ENCODE measurements at regions not wholly inside any gene's neighbourhood (a gene's known extent, or its start where the extent isn't known, plus 50 kb on each side); places are given as distances from the start of the nearest gene placed in this dataset.

GRCh38 chr5:155629597-155629996 lies 616.0 kb downstream of the KIF4B start:
- H3K4me1 ChIP-seq, result no peaks in the 10 kb centered on the region
- no peak overlapping the region for H3K27ac ChIP-seq
- intact Hi-C loops (cut with DNase I), result loop anchor here in 1 of 2 donors (10.0 kb wide), 1 partner anchor 1195 kb away; no protein-coding TSS in a partner anchor
- ATAC-seq (no peak), DNase-seq (no peak)
- 89 to 95% (median 92%) methylated on average over 1 of the region's 1 CpG for WGBS, 3 donors
- H3K9me3 ChIP-seq, result no peaks in the 10 kb centered on the region
- no peak overlapping the region for H3K4me3 ChIP-seq
- H3K27me3 ChIP-seq (ENCODE audit: insufficient read depth in 3 of 3, low read length in 2 of 3), result no peaks in the 10 kb centered on the region
- H3K36me3 ChIP-seq (ENCODE audit: insufficient read depth in 1 of 2, low read depth in 1 of 2), result no peaks in the 10 kb centered on the region
- TF ChIP-seq, protein P1, sequence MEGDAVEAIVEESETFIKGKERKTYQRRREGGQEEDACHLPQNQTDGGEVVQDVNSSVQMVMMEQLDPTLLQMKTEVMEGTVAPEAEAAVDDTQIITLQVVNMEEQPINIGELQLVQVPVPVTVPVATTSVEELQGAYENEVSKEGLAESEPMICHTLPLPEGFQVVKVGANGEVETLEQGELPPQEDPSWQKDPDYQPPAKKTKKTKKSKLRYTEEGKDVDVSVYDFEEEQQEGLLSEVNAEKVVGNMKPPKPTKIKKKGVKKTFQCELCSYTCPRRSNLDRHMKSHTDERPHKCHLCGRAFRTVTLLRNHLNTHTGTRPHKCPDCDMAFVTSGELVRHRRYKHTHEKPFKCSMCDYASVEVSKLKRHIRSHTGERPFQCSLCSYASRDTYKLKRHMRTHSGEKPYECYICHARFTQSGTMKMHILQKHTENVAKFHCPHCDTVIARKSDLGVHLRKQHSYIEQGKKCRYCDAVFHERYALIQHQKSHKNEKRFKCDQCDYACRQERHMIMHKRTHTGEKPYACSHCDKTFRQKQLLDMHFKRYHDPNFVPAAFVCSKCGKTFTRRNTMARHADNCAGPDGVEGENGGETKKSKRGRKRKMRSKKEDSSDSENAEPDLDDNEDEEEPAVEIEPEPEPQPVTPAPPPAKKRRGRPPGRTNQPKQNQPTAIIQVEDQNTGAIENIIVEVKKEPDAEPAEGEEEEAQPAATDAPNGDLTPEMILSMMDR (IDR thresholded peaks at IDR 0.05), result no peak

DNA sequence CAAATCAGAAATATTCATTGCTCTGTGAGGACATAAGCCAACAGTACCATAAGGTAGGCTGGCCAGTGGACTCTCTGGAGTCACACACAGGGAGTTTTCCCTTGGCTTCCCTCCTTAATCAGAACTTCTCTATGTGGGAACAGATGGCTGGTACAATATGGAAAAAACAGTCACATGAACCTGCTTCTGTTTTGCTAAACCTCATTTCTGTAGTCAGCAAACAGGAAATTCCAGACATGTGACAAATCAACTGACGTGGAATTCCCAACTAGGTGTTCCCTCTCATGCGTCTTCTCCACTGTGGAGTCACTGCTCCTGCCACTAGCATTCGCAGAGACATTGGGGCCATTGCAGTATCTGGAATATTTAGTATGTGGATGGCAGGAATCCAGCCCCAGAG lies 617.6 kb downstream of the KIF4B start:
- no peak overlapping the region for H3K4me3 ChIP-seq
- H3K27ac ChIP-seq, result no peak overlapping the region
- intact Hi-C loops (cut with DNase I), result no loop called here
- no peaks in the 10 kb centered on the region for H3K9me3 ChIP-seq
- no peaks in the 10 kb centered on the region for H3K36me3 ChIP-seq (ENCODE audit: insufficient read depth in 1 of 2, low read depth in 1 of 2)
- no peaks in the 10 kb centered on the region for H3K27me3 ChIP-seq (ENCODE audit: insufficient read depth in 3 of 3, low read length in 2 of 3)
- ATAC-seq (peak in 1 of 4 donors; percentile 11), DNase-seq (no peak)
- 57 to 68% (median 59%) methylated on average over 3 of the region's 3 CpGs for WGBS, 3 donors
- TF ChIP-seq, protein P1 (IDR thresholded peaks at IDR 0.05), result no peak
- no peaks in the 10 kb centered on the region for H3K4me1 ChIP-seq

DNA sequence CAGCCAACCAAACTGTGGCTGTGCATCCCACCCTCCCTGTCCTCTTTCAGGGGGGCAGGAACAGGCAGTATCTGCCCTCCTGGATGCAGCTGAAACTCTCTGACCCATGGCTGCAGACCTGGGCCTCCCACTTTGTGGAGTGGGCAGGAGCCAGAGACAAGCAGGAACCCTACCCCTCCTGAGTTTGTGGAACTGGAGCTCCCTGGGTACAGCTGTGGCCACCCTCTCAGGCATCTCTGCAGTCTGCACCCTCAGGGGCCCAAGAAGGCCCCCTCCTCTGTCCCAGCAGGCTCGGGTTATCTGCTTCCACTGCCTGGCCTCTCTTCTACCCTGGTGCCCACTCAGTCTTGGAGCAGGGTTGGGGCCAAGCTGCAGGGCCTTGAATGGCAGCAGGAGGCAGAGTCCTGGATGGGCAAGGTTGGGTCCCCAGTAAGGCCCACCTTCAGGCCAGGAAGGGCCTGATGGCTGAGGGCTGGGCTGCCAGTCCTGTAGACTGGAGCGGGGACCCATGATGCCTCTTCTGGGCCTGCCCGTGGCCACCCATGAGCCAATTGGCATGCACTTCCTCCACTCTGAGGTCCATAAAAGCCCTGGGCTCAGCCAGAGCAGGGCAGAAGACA lies 619.9 kb downstream of the KIF4B start:
- H3K4me1 ChIP-seq, result no peaks in the 10 kb centered on the region
- WGBS, 3 donors, result 72 to 91% (median 88%) methylated on average over 3 of the region's 3 CpGs
- H3K4me3 ChIP-seq, result no peak overlapping the region
- no peak for ATAC-seq
- no peaks in the 10 kb centered on the region for H3K36me3 ChIP-seq (ENCODE audit: insufficient read depth in 1 of 2, low read depth in 1 of 2)
- no peaks in the 10 kb centered on the region for H3K27me3 ChIP-seq (ENCODE audit: insufficient read depth in 3 of 3, low read length in 2 of 3)
- H3K9me3 ChIP-seq, result no peaks in the 10 kb centered on the region
- TF ChIP-seq, protein P1 (IDR thresholded peaks at IDR 0.05), result no peak
- no peak for DNase-seq
- H3K27ac ChIP-seq, result no peak overlapping the region
- intact Hi-C loops (cut with DNase I), result no loop called here

DNA sequence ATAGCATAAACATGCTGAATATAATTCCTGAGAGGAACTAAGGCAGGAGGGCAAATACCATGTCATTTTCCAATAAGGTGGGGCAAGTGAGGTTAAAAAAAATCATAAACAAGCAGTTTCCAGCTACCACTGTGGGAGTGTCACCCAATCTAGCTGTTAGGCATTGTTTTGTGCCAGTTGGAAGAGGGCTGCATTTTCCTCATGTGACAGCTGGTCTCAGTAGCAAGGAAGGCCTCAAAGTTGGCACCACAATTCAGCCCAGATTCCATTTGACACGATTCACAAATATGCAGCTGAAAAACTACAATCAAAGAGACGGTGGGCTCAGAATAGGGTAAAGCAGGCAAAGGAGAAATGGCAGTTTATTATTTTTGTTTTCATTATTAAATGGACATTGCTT lies 636.1 kb downstream of the KIF4B start:
- Histone ChIP-seq H3K9me3 (no peaks in the 10 kb centered on the region), H3K4me1 (peaks cover 5% of the 10 kb centered on the region), H3K4me3 (no peak overlapping the region), H3K27me3 (ENCODE audit: insufficient read depth in 3 of 3, low read length in 2 of 3) (no peaks in the 10 kb centered on the region), H3K27ac (no peak overlapping the region), H3K36me3 (ENCODE audit: insufficient read depth in 1 of 2, low read depth in 1 of 2) (no peaks in the 10 kb centered on the region)
- DNase-seq, result no peak
- intact Hi-C loops (cut with DNase I), result no loop called here
- WGBS, 3 donors, result 27 to 31% (median 28%) methylated on average over 2 of the region's 2 CpGs
- TF ChIP-seq, protein P1 (IDR thresholded peaks at IDR 0.05), result no peak
- no peak for ATAC-seq

DNA sequence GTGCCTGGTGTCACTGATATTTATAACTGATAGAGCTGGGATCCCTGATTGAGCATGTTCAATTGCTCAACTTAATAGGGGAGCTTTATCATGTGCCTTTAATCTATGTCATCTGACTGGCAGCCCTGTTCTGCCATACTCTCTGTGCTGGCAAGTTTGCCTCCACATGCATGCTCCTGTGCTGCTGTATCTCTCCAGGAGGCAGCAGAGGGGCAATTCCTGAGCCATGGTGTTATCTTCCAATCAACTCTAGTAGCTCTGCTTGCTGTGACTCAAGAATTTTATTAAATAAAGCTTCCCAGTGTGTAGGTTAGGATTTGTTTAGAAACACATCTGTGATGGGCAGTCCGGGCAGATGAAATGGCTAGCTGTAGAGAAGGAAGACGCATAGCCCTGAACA lies 642.0 kb downstream of the KIF4B start:
- DNase-seq (no peak), ATAC-seq (no peak)
- Histone ChIP-seq H3K4me1 (no peaks in the 10 kb centered on the region), H3K4me3 (no peak overlapping the region), H3K9me3 (no peaks in the 10 kb centered on the region), H3K27me3 (ENCODE audit: insufficient read depth in 3 of 3, low read length in 2 of 3) (no peaks in the 10 kb centered on the region), H3K36me3 (ENCODE audit: insufficient read depth in 1 of 2, low read depth in 1 of 2) (no peaks in the 10 kb centered on the region), H3K27ac (no peak overlapping the region)
- intact Hi-C loops (cut with DNase I), result no loop called here
- TF ChIP-seq, protein P1 (IDR thresholded peaks at IDR 0.05), result no peak
- 82 to 95% (median 87%) methylated on average over 2 of the region's 2 CpGs for WGBS, 3 donors
